Stimulated activated CD4-positive, alpha-beta T cell treated with anti-CD3 and anti-CD28 coated beads, Interleukin-4, amount 100 ng/mL, for 4 hours (primary cell): ENCODE measurements at regions not wholly inside any gene's neighbourhood (a gene's known extent, or its start where the extent isn't known, plus 50 kb on each side); places are given as distances from the start of the nearest gene placed in this dataset.
"Not testable (repeated sequence)": the region's sequence is repeated elsewhere in the genome, so short reads cannot be mapped to it uniquely, and the experiment has no call there.

Experiments
- DNase-seq, 2 experiments: peaks; one replicate each; pipeline ENCODE4 v3.0.0-alpha.2; 2020

GRCh38 chr16:87144232-87144631 is 173.0 kb downstream of the C16orf95 start:
- DNase-seq: no peak

- no peak for DNase-seq
Observed at GRCh38 chr16:87145181-87146176, 171.7 kb downstream of the C16orf95 start.

GRCh38 chr16:87146676-87147075 is 170.5 kb downstream of the C16orf95 start:
- no peak for DNase-seq

- no peak for DNase-seq
Observed at GRCh38 chr16:87149051-87149450, 168.1 kb downstream of the C16orf95 start.

GRCh38 chr16:87150262-87150661 is 166.9 kb downstream of the C16orf95 start:
- DNase-seq: no peak

GRCh38 chr16:87150681-87151280 is 166.4 kb downstream of the C16orf95 start:
- no peak for DNase-seq

GRCh38 chr16:87152221-87152755 is 164.9 kb downstream of the C16orf95 start:
- DNase-seq: no peak

- no peak for DNase-seq
Observed at GRCh38 chr16:87153326-87153725, 163.9 kb downstream of the C16orf95 start.

GRCh38 chr16:87155315-87155714 is 161.9 kb downstream of the C16orf95 start:
- not testable (repeated sequence) for DNase-seq

- no peak for DNase-seq
Observed at GRCh38 chr16:87156195-87156594, 161.0 kb downstream of the C16orf95 start.

- DNase-seq: no peak
Observed at GRCh38 chr16:87160234-87160636, 157.0 kb downstream of the C16orf95 start.

GRCh38 chr16:87160701-87161337 is 156.4 kb downstream of the C16orf95 start:
- DNase-seq: no peak

- not testable (repeated sequence) for DNase-seq
Observed at GRCh38 chr16:87161410-87161809, 155.8 kb downstream of the C16orf95 start.

- no peak for DNase-seq
Observed at GRCh38 chr16:87161822-87162676, 155.1 kb downstream of the C16orf95 start.

- not testable (repeated sequence) for DNase-seq
Observed at GRCh38 chr16:87162799-87163198, 154.4 kb downstream of the C16orf95 start.

GRCh38 chr16:87163637-87164036 is 153.6 kb downstream of the C16orf95 start:
- DNase-seq: no peak

- no peak for DNase-seq
Observed at GRCh38 chr16:87165151-87165550, 152.0 kb downstream of the C16orf95 start.

GRCh38 chr16:87165885-87166284 is 151.3 kb downstream of the C16orf95 start:
- no peak for DNase-seq

- no peak for DNase-seq
Observed at GRCh38 chr16:87166321-87166720, 150.9 kb downstream of the C16orf95 start.

GRCh38 chr16:87166934-87167333 is 150.3 kb downstream of the C16orf95 start:
- DNase-seq: no peak

- DNase-seq: no peak
Observed at GRCh38 chr16:87169509-87169995, 147.6 kb downstream of the C16orf95 start.

- DNase-seq: no peak
Observed at GRCh38 chr16:87170310-87170709, 146.9 kb downstream of the C16orf95 start.
